DMS53 treated with DMSO at 0.1 percent for 48 hours (cell line): ENCODE measurements at regions not wholly inside any gene's neighbourhood (a gene's known extent, or its start where the extent isn't known, plus 50 kb on each side); places are given as distances from the start of the nearest gene placed in this dataset.
A peak's percentile ranks its signal among the peaks of the same experiment; 100 is the strongest.

ENCODE experiments used
- DNase-seq: peaks from one replicate; lab custom pipeline; 2025; ENCODE audit not compliant: unreplicated experiment; lab: John Stamatoyannopoulos, UW

DNA sequence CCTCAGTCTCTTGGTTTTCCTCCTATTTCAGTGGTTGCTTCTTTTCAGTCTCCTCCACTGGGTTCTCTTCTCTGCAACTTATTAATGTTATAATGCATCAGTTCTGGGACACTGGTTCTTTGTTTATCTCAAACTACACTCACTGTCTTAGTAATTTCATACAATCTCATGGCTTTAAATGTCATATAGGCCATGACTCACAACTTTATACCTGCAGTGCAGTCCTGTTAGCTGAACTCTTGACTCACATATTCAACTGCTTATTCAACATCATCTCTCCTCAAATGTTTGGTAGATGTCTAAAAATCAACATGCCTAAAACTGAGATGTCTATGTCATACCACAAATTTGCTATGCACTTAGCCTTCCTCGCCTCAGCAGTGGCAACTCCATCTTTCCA is 101.2 kb upstream of the PALS2 start:
- DNase-seq: no peak

DNA sequence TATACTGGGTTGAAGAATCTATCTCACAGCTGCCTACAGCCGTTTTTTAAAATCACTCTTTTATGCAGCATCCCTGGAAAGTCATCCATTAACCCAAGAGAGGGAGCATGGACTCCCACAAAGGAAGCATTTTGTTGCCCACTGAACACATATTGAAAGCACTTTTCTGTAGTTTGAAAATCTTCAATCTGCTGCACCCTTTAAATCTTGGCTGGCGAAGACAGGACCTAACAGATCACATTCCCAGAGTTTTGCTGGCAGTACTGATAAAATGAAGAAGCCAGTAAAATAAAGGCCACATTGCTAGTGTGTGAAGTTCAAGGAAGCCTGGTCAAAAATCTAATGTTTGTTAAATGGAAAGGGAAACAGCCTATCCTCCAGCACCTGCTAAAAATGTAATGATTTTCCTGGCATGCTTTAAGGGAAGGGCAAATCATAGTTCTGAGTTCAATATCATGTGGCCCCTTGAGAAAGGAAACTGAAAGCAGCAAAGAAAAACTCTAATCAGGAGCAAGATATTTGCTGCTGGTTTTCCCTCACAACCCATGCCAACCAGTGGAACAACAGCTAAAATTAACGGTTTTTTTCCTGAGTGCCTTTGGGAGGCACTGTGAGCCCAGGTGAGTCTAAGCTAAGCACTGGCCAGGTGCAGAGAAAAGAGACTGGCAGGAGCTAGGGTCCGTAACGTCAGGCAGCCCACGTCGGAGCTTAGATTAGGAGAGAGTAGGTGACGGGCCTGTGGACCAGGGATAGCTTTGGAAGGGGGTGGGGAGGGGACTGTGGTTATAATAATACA is 97.9 kb upstream of the PALS2 start:
- DNase-seq: peak; percentile 25

DNA sequence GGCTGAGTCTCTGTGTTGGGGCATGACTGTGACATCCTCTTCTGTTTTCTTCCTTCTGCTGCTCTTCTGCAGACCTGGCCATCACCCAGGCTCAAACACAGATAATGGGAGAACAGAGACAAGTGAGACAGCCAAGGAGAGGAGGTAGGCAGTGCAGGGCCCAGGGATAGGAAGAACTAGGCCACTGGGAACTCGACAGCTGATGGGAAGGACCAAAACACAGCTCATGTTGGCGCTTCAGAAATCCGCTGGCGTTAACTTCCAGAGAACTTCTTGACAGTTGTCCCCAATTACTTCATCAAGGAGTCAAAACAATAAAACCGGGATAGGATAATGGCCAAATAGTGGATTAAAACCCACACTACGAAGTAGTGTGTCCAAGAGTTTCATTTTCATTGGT is 97.0 kb upstream of the PALS2 start:
- no peak for DNase-seq

DNA sequence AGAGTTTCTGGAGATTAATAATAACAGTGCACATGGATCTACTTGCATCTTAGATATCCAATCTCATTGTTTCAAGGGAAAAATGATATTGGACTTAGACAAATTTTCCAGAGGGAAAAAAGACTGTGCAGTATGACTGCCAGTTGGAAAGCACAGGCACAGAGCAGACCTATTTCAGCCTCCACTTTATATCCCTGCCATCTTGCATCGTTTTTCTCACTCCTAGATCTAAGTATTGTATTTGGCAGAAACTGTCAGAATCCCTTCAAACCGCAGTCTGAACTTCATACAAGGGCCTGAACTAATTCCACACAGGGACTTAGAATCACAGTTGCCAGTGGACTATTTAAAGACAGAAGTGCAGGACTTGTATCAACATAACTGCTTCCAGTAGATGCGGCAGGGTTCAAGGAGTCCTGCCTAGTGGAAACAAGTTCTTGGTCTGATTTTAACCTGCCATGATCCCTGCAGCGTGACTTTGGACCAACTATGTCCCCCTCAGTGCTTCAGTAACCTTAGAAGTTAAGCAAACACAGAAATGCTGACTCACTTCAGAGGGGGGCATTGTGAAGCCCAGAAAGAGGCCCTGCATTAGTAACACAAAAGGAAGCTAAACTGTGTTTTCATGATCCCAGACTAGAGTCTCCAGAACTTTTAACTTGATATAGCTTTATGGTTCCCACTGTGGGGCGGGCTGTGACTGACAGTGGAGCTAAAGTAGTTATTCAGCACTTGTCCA is 95.7 kb upstream of the PALS2 start:
- DNase-seq: peak; percentile 91

DNA sequence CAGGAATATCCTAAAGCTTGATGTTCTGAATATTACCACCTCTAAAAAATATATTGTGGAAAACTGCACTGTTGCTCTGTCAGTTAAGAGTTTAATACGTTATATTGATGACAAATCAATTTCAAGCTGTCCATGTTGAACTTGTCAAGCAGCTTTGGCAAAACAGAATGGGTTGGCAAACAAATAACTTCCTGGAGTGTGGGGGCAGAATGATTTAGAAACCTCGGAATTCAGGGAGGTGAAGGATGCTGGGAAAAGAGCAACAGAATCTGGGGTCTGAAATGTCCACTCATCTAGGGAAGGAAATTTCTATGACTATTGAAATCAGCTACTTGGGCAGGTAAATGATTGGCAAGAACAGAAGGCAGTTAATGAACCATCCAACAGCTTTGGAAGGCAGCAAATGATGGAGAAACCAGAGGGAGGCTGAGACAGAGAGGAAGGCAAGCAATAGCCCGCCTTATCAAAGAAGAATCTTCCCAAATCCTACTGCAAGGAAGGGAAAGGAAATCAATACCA is 95.1 kb upstream of the PALS2 start:
- peak; percentile 87 for DNase-seq

DNA sequence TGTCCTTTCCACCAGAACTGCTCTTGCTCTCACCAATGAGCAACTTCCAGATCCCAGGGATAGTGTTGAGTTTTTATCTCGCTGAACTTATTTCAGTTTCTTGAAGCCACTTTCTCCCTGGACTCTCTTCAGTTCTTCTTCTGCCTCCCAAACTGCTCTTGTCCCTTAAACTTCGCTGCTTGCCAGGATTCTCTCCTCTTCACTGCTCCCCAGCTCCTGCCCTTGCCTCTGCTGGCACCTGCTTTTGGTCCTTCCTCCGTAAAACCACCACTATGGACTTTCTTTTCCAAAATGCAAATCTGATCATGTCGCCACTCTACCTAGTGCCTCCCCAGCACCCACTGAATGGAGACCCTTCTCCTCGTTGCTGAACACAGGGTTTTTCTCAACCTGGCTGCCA is 92.8 kb upstream of the PALS2 start:
- DNase-seq: no peak

DNA sequence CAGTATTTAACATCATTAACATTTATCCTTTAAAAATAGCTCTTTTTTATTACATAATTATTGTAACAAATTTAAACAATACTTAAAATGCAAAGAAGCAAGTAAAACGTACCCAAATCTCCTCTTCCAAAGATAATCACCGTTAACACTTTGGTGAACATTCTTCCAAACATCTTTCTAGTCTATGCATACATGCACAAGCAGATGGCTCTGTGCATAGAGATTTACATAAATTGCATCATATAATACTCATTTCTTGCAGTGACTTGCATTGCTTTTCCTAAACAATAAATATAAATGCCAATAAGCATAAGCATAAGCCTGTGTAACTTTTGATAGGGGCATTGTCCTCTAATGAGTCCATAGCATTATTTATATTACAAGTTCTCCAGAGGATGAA is 89.4 kb upstream of the PALS2 start:
- DNase-seq: no peak

DNA sequence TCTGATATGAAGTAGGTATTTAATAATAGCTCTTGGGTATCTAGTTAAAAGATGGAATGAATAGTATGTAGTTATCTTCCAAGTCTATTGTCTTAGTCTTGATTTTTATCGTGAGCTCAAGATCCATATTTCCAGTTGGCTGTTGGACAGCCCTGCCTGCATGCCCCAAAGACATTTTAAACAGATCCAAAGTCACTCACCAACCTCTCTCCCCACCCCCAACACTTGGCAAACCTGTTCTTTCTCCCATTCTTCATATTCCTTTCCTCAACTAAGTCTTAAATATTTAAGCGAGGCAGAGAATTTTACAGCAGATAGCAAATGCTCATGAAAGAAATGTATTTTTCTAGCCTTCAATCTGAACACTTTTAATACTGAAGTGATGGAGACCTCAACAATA is 80.7 kb upstream of the PALS2 start:
- no peak for DNase-seq

DNA sequence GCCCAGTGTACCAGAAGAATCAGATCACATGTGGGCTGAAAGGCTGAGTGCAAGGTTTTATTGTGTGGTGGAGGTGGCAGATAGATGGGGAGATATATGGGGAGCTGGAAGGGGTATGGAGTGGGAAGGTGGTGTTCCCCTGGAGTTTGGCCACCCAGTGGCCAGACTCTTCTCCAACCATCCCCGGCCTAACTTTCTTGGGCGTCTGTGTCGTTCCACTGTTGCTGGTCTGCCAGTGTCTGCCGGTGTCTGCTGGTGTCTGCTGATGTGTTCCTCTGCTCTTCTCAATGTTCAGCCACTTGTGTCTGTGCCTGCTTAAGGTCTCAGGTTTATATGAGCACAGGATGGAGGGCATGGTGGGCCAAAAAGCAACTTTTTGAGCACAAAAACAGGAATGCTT is 78.4 kb upstream of the PALS2 start:
- no peak for DNase-seq

DNA sequence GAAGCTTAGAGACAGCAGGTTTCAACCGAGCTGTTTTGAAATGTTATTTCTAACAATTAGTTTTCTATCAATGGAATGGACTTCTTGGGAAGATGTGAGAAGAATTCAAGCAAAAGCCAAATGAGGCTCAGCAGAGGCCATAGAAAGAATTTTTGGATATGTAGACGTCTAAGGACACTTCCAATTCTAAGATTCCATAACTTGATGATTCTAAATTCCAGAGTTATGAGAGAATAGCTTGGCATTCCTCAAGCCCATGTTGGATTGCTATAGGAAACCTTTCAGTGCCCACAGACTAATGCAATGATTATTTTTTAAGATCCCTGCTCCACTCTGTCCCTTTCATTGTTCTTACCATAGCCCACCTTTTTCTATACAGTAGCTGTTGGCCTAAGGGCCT is 77.2 kb upstream of the PALS2 start:
- no peak for DNase-seq

DNA sequence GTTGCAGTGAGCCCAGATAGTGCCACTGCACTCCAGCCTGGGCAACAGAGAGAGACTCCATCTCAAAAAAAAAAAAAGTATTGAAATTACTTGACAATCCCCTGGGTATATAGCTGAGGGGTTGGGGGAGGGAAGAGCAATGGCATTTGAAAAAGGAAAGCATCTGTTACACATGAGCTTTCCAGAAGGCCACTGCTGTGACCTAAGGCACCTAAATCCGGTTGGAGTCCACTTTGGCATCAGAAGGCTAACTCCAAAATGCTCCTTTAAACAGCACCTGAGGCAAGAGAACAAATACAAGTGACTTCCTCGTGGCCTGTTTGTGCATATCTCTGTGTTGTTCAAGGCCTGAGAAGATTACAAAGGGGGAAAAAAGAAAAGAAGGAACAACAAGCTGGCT is 74.8 kb upstream of the PALS2 start:
- DNase-seq: no peak

DNA sequence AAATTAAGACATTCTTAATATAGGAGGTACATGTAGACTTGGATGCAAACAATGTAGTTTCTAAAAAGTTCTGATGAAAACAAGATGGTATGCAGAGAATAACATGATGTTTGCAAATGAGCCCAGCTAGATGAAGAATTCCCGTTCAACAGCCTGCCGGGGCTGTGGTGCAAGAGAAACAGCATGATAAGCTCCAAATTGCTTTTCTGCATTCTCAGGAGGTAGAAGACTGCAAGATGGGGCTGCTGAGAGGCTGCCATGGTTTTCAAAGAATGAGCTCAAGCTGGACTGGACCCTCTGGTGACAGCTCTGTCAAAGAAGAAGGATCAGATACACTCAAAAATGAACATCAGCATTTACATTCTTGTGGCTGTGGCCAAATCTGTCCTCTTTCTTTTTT is 73.4 kb upstream of the PALS2 start:
- no peak for DNase-seq

DNA sequence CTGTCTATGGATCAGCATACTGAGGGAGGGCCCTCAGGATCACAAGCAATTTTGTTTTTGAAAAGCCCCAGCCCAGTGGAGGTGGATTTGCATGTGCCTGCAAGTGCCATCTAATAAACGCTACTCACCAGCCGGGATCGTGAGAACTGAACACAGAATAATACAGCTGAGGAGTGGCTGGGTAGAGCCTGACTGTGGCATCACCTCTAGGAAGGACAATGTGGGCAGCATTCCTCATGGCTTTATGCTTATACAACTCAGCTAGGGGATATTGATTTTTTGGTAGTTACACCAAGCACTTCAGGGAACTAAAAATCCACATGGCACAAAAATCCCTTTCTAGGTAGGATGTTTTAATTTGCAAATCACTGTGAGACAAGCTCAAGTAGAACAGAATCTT is 72.7 kb upstream of the PALS2 start:
- DNase-seq: no peak

DNA sequence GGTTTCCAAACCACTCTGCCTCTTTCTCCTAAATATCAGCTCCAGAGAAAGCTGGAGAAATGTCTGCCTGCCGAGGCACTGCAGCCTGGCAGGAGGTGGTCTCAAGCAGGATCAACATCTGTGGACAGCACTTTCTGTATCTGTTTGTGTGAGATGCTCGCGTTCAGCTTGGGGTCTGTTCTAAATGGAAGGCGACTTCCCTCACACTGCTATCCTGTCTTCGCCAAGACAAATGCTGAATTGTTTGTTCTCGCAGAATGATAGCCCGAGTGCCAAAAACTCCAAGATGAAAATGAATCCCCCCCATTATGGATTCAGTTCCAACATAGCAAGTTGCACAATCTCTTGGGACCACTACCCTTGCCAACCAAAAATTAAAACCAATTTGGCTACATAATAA is 72.2 kb upstream of the PALS2 start:
- no peak for DNase-seq

DNA sequence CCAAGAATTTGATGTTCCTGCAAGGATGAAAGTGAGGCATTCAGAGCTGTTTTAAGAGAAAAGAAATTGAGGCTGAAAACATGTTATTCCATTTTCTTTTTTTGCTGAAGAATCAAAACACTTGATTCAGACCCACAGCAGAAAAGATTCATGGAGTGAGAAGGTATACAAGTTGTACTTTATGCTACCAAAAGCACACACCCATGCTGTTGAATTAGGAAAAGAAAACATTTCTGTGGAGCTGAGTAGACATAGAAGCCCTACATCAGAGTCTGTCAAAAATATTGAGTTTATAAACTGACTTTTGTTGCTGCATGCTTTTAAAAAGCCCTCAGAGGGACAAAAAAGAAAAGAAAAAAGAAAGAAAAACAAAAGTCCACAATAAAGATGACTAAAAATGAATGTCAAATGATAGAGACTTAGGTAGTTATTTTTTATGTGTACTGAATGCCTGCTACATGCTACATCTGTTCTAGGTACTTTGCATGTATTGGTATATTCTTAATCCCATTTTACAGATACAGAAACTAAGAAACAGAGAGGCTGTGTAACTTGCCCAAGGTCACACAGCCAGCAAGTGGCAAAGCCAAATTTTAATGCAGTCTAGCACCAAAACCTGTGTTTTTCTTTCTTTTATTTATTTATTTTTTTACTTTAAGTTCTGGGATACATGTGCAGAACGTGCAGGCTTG is 71.7 kb upstream of the PALS2 start:
- no peak for DNase-seq

DNA sequence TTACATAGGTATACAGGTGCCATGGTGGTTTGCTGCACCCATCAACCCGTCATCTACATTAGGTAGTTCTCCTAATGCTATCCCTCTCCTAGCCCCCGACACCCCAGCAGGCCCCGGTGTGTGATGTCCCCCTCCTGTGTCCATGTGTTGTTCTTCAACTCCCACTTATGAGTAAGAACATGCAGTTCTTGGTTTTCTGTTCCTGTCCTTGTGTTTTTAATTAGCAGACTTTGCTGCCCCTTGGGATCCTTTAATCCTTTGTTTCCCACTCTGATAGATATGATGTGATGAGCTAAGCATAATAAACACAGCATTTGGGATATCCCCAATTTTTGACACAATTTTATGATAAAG is 71.1 kb upstream of the PALS2 start:
- DNase-seq: no peak

DNA sequence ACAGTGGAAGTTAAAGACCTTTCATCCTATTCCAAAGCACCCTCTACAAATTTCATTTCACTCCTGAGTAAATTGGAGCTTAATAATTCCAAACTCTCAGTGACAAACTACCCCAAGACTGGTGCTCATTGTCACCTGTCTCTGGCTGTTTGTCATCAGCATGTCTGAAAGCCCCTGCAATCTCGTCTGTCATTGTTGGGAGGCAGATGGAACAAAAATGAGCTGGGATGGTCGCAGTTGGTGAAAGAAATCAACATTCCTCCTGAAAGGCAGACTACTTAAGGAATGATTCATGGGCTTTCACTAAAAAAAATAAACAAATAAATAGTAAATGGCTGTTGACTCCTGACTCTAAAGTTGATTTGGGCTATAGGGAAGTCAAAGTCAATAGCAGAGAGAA is 69.7 kb upstream of the PALS2 start:
- no peak for DNase-seq

DNA sequence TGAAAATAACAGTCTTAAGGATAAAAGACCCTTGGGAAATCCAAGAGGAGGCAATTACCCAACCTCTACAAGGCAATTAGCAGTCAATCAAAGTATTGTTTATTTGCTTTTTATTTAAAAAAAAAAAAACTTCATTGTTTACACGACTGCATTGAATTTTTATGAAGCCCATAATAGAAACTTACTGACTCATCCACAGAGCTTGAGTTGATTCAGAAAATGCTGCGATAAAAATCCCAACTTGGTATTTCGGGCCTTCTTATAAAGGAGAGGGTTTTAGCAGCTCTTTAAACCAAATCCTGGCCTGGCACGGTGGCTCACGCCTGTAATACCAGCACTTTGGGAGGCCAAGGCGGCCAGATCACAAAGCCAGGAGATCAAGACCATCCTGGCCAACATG is 69.2 kb upstream of the PALS2 start:
- DNase-seq: no peak

DNA sequence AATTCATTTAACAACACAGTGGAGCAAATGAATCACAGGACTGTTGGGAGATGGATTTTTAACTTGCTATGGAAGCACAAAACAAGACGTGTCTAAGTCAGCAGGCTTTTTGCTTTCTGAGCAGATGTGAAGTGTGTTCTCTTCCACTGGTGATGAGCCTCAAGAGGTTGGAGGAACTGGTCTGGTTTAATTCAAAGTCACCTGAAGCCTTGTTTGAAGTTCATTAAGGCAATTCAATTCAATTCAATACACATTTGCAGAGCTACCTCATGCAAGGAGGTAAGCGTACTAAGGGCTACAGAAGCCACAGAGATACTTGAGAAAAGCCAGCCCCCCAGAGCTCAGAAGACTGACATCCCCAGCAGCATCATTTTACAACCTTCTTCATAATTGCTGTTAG is 68.4 kb upstream of the PALS2 start:
- peak; percentile 32 for DNase-seq

DNA sequence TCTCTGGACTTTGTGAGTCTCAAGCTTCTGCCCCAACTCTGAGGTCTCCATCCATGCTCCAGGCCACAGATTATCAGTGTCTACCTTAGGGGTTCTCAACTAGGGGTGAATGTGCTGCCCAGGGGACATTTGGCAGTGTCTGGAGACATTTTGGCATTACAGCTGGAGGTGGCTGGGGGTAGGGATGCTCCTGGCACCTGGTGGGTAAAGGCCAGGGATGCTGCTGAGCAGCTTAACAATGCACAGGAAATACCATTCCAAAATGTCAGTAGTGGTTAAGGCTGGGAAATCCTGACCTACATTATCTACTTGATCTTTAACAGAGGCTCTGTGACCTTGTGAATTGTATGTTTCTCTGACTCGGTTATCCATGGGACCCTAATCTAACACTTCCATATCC is 67.3 kb upstream of the PALS2 start:
- no peak for DNase-seq

DNA sequence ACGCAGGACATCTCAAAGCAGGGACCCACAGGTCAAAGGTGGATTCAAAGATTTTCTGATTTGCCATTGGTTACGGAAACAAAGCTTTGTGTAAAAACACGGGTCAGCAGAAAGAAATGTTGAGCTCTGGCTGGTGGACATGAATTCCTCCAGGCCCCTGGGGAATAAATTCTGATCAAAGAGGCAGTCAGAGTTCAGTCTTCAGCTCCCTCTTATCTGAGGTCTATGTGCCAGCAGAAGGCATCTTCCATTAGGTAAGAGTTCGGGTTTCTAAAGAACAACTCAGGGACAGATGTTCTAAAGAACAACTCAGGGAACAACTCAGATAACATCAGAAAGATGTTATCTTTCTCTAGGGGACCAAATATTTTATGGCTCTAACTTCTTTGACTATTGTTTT is 64.9 kb upstream of the PALS2 start:
- DNase-seq: no peak

DNA sequence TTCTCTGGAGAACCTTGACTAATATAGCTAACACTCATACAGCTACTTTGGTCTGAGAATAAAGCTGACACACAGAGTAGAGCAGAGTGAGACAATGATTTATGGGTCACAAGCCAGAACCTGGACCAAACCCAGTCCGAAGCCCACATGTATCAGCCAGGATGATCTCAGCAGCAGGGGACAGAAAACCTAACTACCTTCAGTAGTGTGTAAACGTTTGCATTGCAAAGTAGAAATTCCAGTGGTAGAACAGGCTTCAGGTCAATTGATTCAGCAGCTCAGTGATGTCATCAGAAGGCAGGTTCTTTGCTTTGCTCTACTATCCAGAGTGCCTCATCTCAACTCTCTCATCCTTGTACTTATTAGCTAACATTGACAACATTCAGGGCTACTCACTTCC is 62.5 kb upstream of the PALS2 start:
- peak; percentile 66 for DNase-seq
